HCT116 (cell line): ENCODE measurements at regions not wholly inside any gene's neighbourhood (a gene's known extent, or its start where the extent isn't known, plus 50 kb on each side); places are given as distances from the start of the nearest gene placed in this dataset.
"Not testable (repeated sequence)": the region's sequence is repeated elsewhere in the genome, so short reads cannot be mapped to it uniquely, and the experiment has no call there.

Experiments
- POLR2A ChIP-seq: IDR thresholded peaks from 2 replicates; pipeline ENCODE4 v1.7.0; 2011; ENCODE audit warnings: borderline replicate concordance; ENCODE audit not compliant: insufficient read depth, insufficient read length; ENCODE audit errors: extremely low read depth
- POLR2AphosphoS5 ChIP-seq: IDR thresholded peaks from 2 replicates; pipeline ENCODE4 v1.6.1; 2011; ENCODE audit warnings: mild to moderate bottlenecking, low read depth, low read length, moderate library complexity
- RAD21 ChIP-seq: IDR thresholded peaks from 2 replicates; pipeline ENCODE4 v1.6.1; 2012; ENCODE audit warnings: low read depth, mild to moderate bottlenecking
- TF ChIP-seq, protein P1 (sequence below), 3 experiments: fragments of 200-600 bp in 1 of 3; sonication (generic) in 1 of 3; IDR thresholded peaks in 2 of 3; conservative IDR thresholded peaks in 1 of 3; 2 replicates each; pipeline ENCODE4 v1.5.1; 2012 to 2017; ENCODE audit warnings: low read depth in 2 of 3, low read length in 2 of 3, antibody characterized with exemption in 1 of 3, borderline replicate concordance in 1 of 3, control low read depth in 1 of 3, mild to moderate bottlenecking in 1 of 3, mixed read lengths in 1 of 3, mixed run types in 1 of 3, moderate library complexity in 1 of 3; ENCODE audit not compliant: insufficient read depth in 1 of 3
- TF ChIP-seq, protein P2 (sequence below): IDR thresholded peaks from 2 replicates; pipeline ENCODE4 v1.6.1; 2012; ENCODE audit warnings: low read depth

DNA sequence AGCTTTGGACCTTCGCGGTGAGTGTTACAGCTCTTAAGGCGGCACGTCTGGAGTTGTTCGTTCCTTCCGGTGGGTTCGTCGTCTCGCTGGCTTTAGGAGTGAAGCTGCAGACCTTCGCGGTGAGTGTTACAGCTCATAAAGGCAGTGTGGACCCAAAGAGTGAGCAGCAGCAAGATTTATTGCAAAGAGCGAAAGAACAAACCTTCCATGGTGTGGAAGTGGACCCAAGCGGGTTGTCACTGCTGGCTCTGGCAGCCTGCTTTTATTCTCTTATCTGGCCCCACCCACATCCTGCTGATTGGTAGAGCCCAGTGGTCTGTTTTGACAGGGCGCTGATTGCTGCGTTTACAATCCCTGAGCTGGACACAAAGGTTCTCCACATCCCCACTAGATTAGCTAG lies 396.1 kb upstream of the LCORL start:
- TF ChIP-seq, protein P1, sequence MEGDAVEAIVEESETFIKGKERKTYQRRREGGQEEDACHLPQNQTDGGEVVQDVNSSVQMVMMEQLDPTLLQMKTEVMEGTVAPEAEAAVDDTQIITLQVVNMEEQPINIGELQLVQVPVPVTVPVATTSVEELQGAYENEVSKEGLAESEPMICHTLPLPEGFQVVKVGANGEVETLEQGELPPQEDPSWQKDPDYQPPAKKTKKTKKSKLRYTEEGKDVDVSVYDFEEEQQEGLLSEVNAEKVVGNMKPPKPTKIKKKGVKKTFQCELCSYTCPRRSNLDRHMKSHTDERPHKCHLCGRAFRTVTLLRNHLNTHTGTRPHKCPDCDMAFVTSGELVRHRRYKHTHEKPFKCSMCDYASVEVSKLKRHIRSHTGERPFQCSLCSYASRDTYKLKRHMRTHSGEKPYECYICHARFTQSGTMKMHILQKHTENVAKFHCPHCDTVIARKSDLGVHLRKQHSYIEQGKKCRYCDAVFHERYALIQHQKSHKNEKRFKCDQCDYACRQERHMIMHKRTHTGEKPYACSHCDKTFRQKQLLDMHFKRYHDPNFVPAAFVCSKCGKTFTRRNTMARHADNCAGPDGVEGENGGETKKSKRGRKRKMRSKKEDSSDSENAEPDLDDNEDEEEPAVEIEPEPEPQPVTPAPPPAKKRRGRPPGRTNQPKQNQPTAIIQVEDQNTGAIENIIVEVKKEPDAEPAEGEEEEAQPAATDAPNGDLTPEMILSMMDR (IDR thresholded peaks at IDR 0.05 in 2 of 3, conservative IDR thresholded peaks at IDR 0.05 in 1 of 3; ENCODE audit: borderline replicate concordance in 1 of 3, insufficient read depth in 1 of 3, low read depth in 2 of 3, low read length in 2 of 3) = not testable (repeated sequence)
- TF ChIP-seq, protein P2, sequence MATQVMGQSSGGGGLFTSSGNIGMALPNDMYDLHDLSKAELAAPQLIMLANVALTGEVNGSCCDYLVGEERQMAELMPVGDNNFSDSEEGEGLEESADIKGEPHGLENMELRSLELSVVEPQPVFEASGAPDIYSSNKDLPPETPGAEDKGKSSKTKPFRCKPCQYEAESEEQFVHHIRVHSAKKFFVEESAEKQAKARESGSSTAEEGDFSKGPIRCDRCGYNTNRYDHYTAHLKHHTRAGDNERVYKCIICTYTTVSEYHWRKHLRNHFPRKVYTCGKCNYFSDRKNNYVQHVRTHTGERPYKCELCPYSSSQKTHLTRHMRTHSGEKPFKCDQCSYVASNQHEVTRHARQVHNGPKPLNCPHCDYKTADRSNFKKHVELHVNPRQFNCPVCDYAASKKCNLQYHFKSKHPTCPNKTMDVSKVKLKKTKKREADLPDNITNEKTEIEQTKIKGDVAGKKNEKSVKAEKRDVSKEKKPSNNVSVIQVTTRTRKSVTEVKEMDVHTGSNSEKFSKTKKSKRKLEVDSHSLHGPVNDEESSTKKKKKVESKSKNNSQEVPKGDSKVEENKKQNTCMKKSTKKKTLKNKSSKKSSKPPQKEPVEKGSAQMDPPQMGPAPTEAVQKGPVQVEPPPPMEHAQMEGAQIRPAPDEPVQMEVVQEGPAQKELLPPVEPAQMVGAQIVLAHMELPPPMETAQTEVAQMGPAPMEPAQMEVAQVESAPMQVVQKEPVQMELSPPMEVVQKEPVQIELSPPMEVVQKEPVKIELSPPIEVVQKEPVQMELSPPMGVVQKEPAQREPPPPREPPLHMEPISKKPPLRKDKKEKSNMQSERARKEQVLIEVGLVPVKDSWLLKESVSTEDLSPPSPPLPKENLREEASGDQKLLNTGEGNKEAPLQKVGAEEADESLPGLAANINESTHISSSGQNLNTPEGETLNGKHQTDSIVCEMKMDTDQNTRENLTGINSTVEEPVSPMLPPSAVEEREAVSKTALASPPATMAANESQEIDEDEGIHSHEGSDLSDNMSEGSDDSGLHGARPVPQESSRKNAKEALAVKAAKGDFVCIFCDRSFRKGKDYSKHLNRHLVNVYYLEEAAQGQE = not testable (repeated sequence)
- TF ChIP-seq POLR2AphosphoS5, RAD21, POLR2A: not testable (repeated sequence)
